Vagina (tissue), 2 donors: ENCODE measurements at regions not wholly inside any gene's neighbourhood (a gene's known extent, or its start where the extent isn't known, plus 50 kb on each side); places are given as distances from the start of the nearest gene placed in this dataset.
A peak's percentile ranks its signal among the peaks of the same experiment; 100 is the strongest.

Experiments
- DNase-seq, 2 donors: peaks; one replicate each; pipeline ENCODE4 v3.0.0-alpha.2; 2017; ENCODE audit errors: extremely low spot score in 2 of 2
- H3K27ac ChIP-seq: fragments of 200-600 bp; sonication (generic); one replicate; pipeline ENCODE4 v1.5.1; 2019
- H3K27me3 ChIP-seq: fragments of 200-600 bp; sonication (generic); one replicate; pipeline ENCODE4 v1.5.1; 2019
- H3K36me3 ChIP-seq, 2 donors: fragments of 200-600 bp; sonication (generic); one replicate each; pipeline ENCODE4 v1.5.1; 2017 to 2019
- H3K4me1 ChIP-seq: fragments of 200-600 bp; sonication (generic); one replicate; pipeline ENCODE4 v1.5.1; 2019
- H3K4me3 ChIP-seq, 2 donors: fragments of 200-600 bp; sonication (generic); 1 replicate in 1 of 2; 2 replicates in 1 of 2; pipeline ENCODE4 v1.5.1; 2016 to 2019
- H3K9me3 ChIP-seq: fragments of 200-600 bp; sonication (generic); one replicate; pipeline ENCODE4 v1.5.1; 2019
- POLR2A ChIP-seq, 2 donors: fragments of 450-650 bp; IDR thresholded peaks; one replicate each; pipeline ENCODE4 v1.6.1; 2017; ENCODE audit warnings: antibody characterized with exemption in 2 of 2, mild to moderate bottlenecking in 2 of 2, moderate library complexity in 2 of 2
- POLR2AphosphoS5 ChIP-seq, 2 donors: sonication (generic); formaldehyde crosslinking; IDR thresholded peaks; one replicate each; pipeline ENCODE4 v1.9.0; 2017; ENCODE audit warnings: antibody characterized with exemption in 2 of 2, mild to moderate bottlenecking in 2 of 2, low read depth in 1 of 2; ENCODE audit not compliant: insufficient read depth in 1 of 2
- intact Hi-C: fragments of 100-400 bp; cut with DNase I; formaldehyde crosslinking; loops from one replicate; pipeline ENCODE4 v1.15.1; 2023
- TF ChIP-seq, protein P1 (sequence below), 3 experiments: fragments of 450-650 bp in 2 of 3; fragments of 200-600 bp in 1 of 3; sonication (generic) in 1 of 3; IDR thresholded peaks; one replicate each; pipeline ENCODE4 v1.5.1; 2017 to 2019; ENCODE audit warnings: antibody characterized with exemption in 3 of 3, mild to moderate bottlenecking in 2 of 3, moderate library complexity in 2 of 3

DNA sequence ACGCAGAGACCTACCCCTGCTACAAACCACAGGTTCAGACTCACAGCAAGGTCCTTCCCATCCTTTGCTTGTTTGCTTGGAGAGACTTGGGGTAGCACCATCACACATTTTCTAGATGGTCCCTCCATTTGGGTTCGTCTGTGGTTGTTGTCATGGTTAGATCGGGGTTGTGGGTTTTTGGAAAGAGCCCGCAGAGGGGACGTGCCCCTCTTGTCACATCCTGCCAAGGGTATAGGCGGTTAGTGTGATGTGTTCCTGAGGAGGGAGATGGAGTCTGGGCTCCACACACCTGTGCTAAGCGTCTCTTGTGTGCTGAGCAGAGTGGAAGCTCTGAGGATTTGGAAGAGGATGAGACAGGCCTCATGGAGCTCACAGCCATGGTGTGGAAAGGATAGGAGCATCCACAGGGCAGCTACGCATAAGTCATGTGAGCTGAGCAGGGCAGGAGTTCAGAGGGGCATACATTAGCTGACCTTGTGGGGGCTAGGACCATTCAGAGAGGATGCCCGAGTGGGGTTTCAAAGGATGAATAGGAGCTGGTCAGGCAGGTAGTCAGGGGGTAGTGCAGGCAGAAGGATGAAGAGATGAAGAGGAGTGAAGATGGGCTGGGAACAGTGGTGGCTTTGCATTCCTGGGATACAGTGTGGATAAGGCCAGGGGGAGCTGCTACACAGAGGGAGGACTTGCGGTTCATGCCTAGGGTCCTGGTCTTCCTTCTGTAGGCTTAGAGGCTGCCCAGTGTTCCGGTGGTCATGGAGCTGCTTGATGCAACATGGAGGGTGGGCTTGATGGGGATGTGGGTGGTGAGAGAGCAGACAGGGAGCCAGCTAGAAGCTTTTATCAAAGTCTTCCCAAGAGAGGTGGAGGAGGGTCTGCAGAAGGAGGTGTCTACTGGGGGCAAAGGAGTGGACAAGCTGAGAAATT lies 62.9 kb downstream of the ACKR3 start:
- Histone ChIP-seq H3K9me3 (no peaks in the 10 kb centered on the region), H3K27ac (no peak overlapping the region), H3K27me3 (no peaks in the 10 kb centered on the region), H3K4me3 (no peak overlapping the region), H3K36me3 (no peaks in the 10 kb centered on the region), H3K4me1 (no peaks in the 10 kb centered on the region)
- intact Hi-C loops = no loop called here
- peak in 1 of 2 donors; percentile 84 for DNase-seq
- TF ChIP-seq, protein P1, sequence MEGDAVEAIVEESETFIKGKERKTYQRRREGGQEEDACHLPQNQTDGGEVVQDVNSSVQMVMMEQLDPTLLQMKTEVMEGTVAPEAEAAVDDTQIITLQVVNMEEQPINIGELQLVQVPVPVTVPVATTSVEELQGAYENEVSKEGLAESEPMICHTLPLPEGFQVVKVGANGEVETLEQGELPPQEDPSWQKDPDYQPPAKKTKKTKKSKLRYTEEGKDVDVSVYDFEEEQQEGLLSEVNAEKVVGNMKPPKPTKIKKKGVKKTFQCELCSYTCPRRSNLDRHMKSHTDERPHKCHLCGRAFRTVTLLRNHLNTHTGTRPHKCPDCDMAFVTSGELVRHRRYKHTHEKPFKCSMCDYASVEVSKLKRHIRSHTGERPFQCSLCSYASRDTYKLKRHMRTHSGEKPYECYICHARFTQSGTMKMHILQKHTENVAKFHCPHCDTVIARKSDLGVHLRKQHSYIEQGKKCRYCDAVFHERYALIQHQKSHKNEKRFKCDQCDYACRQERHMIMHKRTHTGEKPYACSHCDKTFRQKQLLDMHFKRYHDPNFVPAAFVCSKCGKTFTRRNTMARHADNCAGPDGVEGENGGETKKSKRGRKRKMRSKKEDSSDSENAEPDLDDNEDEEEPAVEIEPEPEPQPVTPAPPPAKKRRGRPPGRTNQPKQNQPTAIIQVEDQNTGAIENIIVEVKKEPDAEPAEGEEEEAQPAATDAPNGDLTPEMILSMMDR (IDR thresholded peaks at IDR 0.05) = no peak
- no peak for TF ChIP-seq POLR2AphosphoS5 (IDR thresholded peaks at IDR 0.05; ENCODE audit: insufficient read depth in 1 of 2, low read depth in 1 of 2)
- no peak for TF ChIP-seq POLR2A (IDR thresholded peaks at IDR 0.05)

DNA sequence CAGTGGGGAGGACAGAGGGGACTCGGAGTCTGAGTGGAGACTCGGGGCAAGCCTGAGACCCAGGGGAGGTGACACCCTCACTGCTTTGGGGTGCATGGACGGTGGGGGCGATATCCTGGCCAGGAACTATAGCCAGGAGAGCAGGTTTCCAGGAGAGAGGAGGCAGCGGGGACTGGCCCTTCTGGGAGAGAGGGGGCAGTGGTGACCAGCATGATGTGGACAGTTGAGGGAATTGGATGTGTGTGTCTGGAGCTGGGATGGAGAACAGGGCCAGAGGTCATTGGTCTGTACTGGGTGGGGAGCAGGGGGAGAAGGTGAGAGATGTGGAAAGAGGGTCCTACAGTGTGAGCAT lies 63.6 kb downstream of the ACKR3 start:
- Histone ChIP-seq H3K27ac (no peak overlapping the region), H3K36me3 (no peaks in the 10 kb centered on the region), H3K9me3 (no peaks in the 10 kb centered on the region), H3K4me1 (no peaks in the 10 kb centered on the region), H3K27me3 (no peaks in the 10 kb centered on the region), H3K4me3 (no peak overlapping the region)
- intact Hi-C loops = no loop called here
- peak in 1 of 2 donors; percentile 55 for DNase-seq
- TF ChIP-seq, protein P1 (IDR thresholded peaks at IDR 0.05) = no peak
- TF ChIP-seq POLR2A (IDR thresholded peaks at IDR 0.05) (no peak), POLR2AphosphoS5 (IDR thresholded peaks at IDR 0.05; ENCODE audit: insufficient read depth in 1 of 2, low read depth in 1 of 2) (no peak)

DNA sequence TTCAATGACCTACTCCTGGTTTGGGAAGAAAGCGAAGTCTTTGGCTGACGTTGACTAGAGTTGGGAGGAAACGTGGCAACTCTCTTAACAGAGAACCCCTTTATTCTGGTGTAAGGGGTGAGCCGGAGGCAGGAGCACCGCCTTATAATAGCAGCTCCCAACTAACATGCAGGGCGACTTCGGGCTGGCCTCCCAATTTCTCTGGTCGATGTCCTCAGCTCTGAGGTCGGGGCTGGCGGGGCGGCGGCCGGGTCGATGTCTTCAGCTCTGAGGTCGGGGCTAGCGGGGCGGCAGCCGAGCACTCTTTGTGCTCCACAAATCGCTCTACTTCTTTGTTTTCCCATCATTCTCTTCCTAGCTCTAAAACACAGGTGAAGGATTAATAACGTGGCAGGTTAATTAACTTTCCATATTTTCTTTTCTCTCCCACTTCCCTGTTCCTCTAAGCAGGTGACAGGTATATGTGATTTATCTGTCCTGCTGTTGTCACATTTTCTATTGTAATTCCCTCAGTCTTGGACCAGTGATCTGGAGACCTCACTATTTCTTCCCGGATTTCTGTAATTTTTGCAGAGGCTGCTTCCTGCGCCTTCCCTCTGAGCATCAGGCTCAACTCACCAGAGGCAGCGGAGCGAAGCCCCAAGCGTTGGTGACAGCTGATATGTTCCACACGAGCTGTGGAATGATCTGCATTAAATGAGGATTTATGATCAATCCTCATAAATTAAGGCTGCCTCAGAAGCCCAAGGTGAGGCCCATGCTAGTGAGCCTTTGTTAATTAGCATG lies 64.3 kb downstream of the ACKR3 start:
- peak in 1 of 2 donors; percentile 79 for DNase-seq
- intact Hi-C loops = no loop called here

DNA sequence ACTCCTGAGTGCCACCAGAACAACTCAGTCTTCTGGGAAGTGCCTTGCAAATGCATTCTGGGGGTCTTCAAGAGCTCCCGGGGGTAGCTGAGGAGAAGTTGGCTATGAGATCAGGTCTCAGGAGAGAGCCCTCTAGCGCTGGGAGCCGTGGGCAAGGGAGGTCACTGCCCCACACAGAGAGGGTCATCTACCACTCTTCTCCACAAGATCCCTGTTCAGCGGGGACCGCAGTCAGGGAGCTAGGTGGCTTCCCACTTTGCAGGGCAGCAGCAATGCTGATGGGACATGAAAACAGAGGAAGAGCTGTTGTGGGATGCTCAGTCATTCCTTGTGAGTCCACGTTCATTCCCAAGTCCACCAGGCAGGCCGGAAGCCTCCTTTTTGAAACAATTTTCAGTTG lies 66.6 kb downstream of the ACKR3 start:
- TF ChIP-seq, protein P1 (IDR thresholded peaks at IDR 0.05) = no peak
- TF ChIP-seq POLR2AphosphoS5 (IDR thresholded peaks at IDR 0.05; ENCODE audit: insufficient read depth in 1 of 2, low read depth in 1 of 2) (no peak), POLR2A (IDR thresholded peaks at IDR 0.05) (no peak)
- Histone ChIP-seq H3K4me1 (no peaks in the 10 kb centered on the region), H3K4me3 (no peak overlapping the region), H3K36me3 (no peaks in the 10 kb centered on the region), H3K9me3 (no peaks in the 10 kb centered on the region), H3K27ac (no peak overlapping the region), H3K27me3 (no peaks in the 10 kb centered on the region)
- intact Hi-C loops = no loop called here
- DNase-seq = peak in 1 of 2 donors; percentile 88

More for the DNA sequence above, 64.3 kb downstream of the ACKR3 start:
- no peaks in the 10 kb centered on the region for H3K36me3 ChIP-seq
- H3K27ac ChIP-seq = no peak overlapping the region
- no peak overlapping the region for H3K4me3 ChIP-seq
- TF ChIP-seq, protein P1 (IDR thresholded peaks at IDR 0.05) = no peak
- no peak for TF ChIP-seq POLR2AphosphoS5 (IDR thresholded peaks at IDR 0.05; ENCODE audit: insufficient read depth in 1 of 2, low read depth in 1 of 2)
- no peak for TF ChIP-seq POLR2A (IDR thresholded peaks at IDR 0.05)
- H3K9me3 ChIP-seq = no peaks in the 10 kb centered on the region
- no peaks in the 10 kb centered on the region for H3K4me1 ChIP-seq
- no peaks in the 10 kb centered on the region for H3K27me3 ChIP-seq
